ENCODE measurements at regions not wholly inside any gene's neighbourhood (a gene's known extent, or its start where the extent isn't known, plus 50 kb on each side); places are given as distances from the start of the nearest gene placed in this dataset.

GRCh38 chr10:47179291-47179647, 120.7 kb upstream of the GDF10 start:
- no peak for ATAC-seq
- no peak for DNase-seq
- intact Hi-C loops (cut with DNase I) = no loop called here

- intact Hi-C loops (cut with DNase I) = no loop called here
- ATAC-seq (no peak), DNase-seq (no peak)
Observed at GRCh38 chr10:47181052-47181849, 118.7 kb upstream of the GDF10 start.

- ATAC-seq (no peak), DNase-seq (no peak)
- intact Hi-C loops (cut with DNase I) = no loop called here
Observed at GRCh38 chr10:47182934-47183703, 116.9 kb upstream of the GDF10 start.

GRCh38 chr10:47183704-47184041, 116.3 kb upstream of the GDF10 start:
- intact Hi-C loops (cut with DNase I) = no loop called here
- ATAC-seq (no peak), DNase-seq (no peak)

GRCh38 chr10:47184273-47184672, 115.7 kb upstream of the GDF10 start:
- ATAC-seq (no peak), DNase-seq (no peak)
- intact Hi-C loops (cut with DNase I) = no loop called here

- DNase-seq (no peak), ATAC-seq (no peak)
- intact Hi-C loops (cut with DNase I) = no loop called here
Observed at GRCh38 chr10:47184724-47185330, 115.2 kb upstream of the GDF10 start.

- ATAC-seq (no peak), DNase-seq (no peak)
- intact Hi-C loops (cut with DNase I) = no loop called here
Observed at GRCh38 chr10:47186941-47187340, 113.1 kb upstream of the GDF10 start.

GRCh38 chr10:47187592-47187991, 112.4 kb upstream of the GDF10 start:
- ATAC-seq (no peak), DNase-seq (no peak)
- intact Hi-C loops (cut with DNase I) = no loop called here

- intact Hi-C loops (cut with DNase I) = no loop called here
- ATAC-seq = no peak
- no peak for DNase-seq
Observed at GRCh38 chr10:47188156-47188555, 111.8 kb upstream of the GDF10 start.

- DNase-seq (no peak), ATAC-seq (no peak)
- intact Hi-C loops (cut with DNase I) = no loop called here
Observed at GRCh38 chr10:47189802-47190201, 110.2 kb upstream of the GDF10 start.

- intact Hi-C loops (cut with DNase I) = no loop called here
- DNase-seq = no peak
- no peak for ATAC-seq
Observed at GRCh38 chr10:47190301-47190700, 109.7 kb upstream of the GDF10 start.

- DNase-seq = no peak
- intact Hi-C loops (cut with DNase I) = no loop called here
- no peak for ATAC-seq
Observed at GRCh38 chr10:47190802-47191450, 109.1 kb upstream of the GDF10 start.

GRCh38 chr10:47192273-47192672, 107.7 kb upstream of the GDF10 start:
- intact Hi-C loops (cut with DNase I) = no loop called here
- ATAC-seq (no peak), DNase-seq (no peak)

GRCh38 chr10:47193666-47194065, 106.3 kb upstream of the GDF10 start:
- intact Hi-C loops (cut with DNase I) = no loop called here

GRCh38 chr10:47195274-47195885, 104.6 kb upstream of the GDF10 start:
- no peak for ATAC-seq
- DNase-seq = no peak
- intact Hi-C loops (cut with DNase I) = no loop called here

More at GRCh38 chr10:47193666-47194065, 106.3 kb upstream of the GDF10 start:
- DNase-seq (no peak), ATAC-seq (no peak)

- DNase-seq (no peak), ATAC-seq (no peak)
- intact Hi-C loops (cut with DNase I) = no loop called here
Observed at GRCh38 chr10:47196691-47197090, 103.3 kb upstream of the GDF10 start.

GRCh38 chr10:47198221-47198620, 101.8 kb upstream of the GDF10 start:
- no peak for DNase-seq
- ATAC-seq = no peak
- intact Hi-C loops (cut with DNase I) = no loop called here

- no peak for DNase-seq
- intact Hi-C loops (cut with DNase I) = no loop called here
- ATAC-seq = no peak
Observed at GRCh38 chr10:47205192-47205591, 94.8 kb upstream of the GDF10 start.

GRCh38 chr10:47206449-47207280, 93.3 kb upstream of the GDF10 start:
- intact Hi-C loops (cut with DNase I) = no loop called here
- DNase-seq (no peak), ATAC-seq (peak in 1 of 2 donors; percentile 60)

Measured in left cardiac atrium (tissue), 4 donors.